GM06990 (cell line): ENCODE measurements at regions not wholly inside any gene's neighbourhood (a gene's known extent, or its start where the extent isn't known, plus 50 kb on each side); places are given as distances from the start of the nearest gene placed in this dataset.
"Not testable (repeated sequence)": the region's sequence is repeated elsewhere in the genome, so short reads cannot be mapped to it uniquely, and the experiment has no call there.

ENCODE experiments used
- DNase-seq: peaks from one replicate; pipeline ENCODE4 v3.0.0-alpha.2; 2011; ENCODE audit not compliant: insufficient read length; ENCODE audit errors: extremely low read depth
- H3K27me3 ChIP-seq: replicated peaks from 2 replicates; pipeline ENCODE4 v1.6.0; 2011; ENCODE audit warnings: low read length; ENCODE audit not compliant: control insufficient read depth, insufficient read depth
- H3K36me3 ChIP-seq: 2 replicates; pipeline ENCODE4 v1.5.1; 2011; ENCODE audit warnings: low read length; ENCODE audit not compliant: control insufficient read depth, insufficient read depth
- H3K4me3 ChIP-seq: replicated peaks from 2 replicates; pipeline ENCODE4 v1.5.1; 2011; ENCODE audit warnings: low read depth, mild to moderate bottlenecking, control low read depth, low read length
- CTCF ChIP-seq: IDR thresholded peaks from 2 replicates; pipeline ENCODE4 v1.5.1; 2011; ENCODE audit warnings: low read length, control low read depth, mild to moderate bottlenecking, inconsistent platforms; ENCODE audit not compliant: insufficient read depth, poor library complexity, severe bottlenecking

GRCh38 chr4:170884969-170885570 is 795.3 kb upstream of the AADAT start:
- no peak for TF ChIP-seq CTCF
- Histone ChIP-seq H3K36me3 (no peaks in the 10 kb centered on the region), H3K27me3 (no peaks in the 10 kb centered on the region), H3K4me3 (no peak overlapping the region)
- no peak for DNase-seq

GRCh38 chr4:170881646-170882045 is 791.9 kb upstream of the AADAT start:
- not testable (repeated sequence) for DNase-seq, H3K27me3 ChIP-seq, H3K4me3 ChIP-seq, H3K36me3 ChIP-seq

- H3K27me3 ChIP-seq, result no peaks in the 10 kb centered on the region
- H3K4me3 ChIP-seq, result no peak overlapping the region
- DNase-seq, result no peak
- peak; percentile 40 for TF ChIP-seq CTCF
- H3K36me3 ChIP-seq, result no peaks in the 10 kb centered on the region
Observed at GRCh38 chr4:170875868-170876267, 786.1 kb upstream of the AADAT start.

GRCh38 chr4:170872794-170873193 is 783.0 kb upstream of the AADAT start:
- no peak for TF ChIP-seq CTCF
- Histone ChIP-seq H3K27me3 (no peaks in the 10 kb centered on the region), H3K4me3 (no peak overlapping the region), H3K36me3 (no peaks in the 10 kb centered on the region)
- no peak for DNase-seq

GRCh38 chr4:170868170-170868569 is 778.4 kb upstream of the AADAT start:
- DNase-seq, result no peak
- Histone ChIP-seq H3K4me3 (no peak overlapping the region), H3K27me3 (no peaks in the 10 kb centered on the region), H3K36me3 (no peaks in the 10 kb centered on the region)
- no peak for TF ChIP-seq CTCF

GRCh38 chr4:170854097-170854496 is 764.3 kb upstream of the AADAT start:
- Histone ChIP-seq H3K27me3 (no peaks in the 10 kb centered on the region), H3K4me3 (no peak overlapping the region), H3K36me3 (no peaks in the 10 kb centered on the region)
- TF ChIP-seq CTCF, result no peak
- no peak for DNase-seq
